OCI-LY7 (cell line): ENCODE measurements at regions not wholly inside any gene's neighbourhood (a gene's known extent, or its start where the extent isn't known, plus 50 kb on each side); places are given as distances from the start of the nearest gene placed in this dataset.

Experiments
- EZH2phosphoT487 ChIP-seq: fragments of 200-600 bp; sonication (generic); IDR thresholded peaks from 2 replicates; pipeline ENCODE4 v1.6.1; 2018; ENCODE audit warnings: low read depth, borderline replicate concordance, mild to moderate bottlenecking, mixed run types, antibody characterized with exemption, low read length, moderate library complexity, mixed read lengths
- TF ChIP-seq, protein P1 (sequence below): fragments of 200-600 bp; sonication (generic); conservative IDR thresholded peaks from 2 replicates; pipeline ENCODE4 v1.5.1; 2014; ENCODE audit warnings: mild to moderate bottlenecking, antibody characterized with exemption, low read length, moderate library complexity, mixed read lengths

DNA sequence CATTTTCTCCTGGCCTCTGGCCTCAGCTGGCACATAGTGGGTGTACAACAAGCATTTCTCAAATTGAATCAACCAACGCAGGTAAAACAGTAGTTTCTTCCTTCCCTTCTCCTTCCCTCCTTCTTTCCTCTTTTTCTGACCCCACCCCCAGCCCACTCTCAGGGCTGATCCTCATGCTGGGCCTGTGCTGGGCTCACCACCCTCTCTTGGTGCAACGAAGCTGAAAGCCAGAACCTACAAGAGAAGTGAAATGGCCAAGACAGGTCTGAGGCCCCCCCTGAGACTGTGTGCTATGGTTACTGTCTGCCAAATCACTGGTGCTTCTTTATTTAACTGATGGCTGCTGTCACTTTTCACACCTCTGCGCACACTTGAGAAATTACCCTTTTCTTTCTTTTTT is 53.0 kb upstream of the BOD1 start:
- TF ChIP-seq, protein P1, sequence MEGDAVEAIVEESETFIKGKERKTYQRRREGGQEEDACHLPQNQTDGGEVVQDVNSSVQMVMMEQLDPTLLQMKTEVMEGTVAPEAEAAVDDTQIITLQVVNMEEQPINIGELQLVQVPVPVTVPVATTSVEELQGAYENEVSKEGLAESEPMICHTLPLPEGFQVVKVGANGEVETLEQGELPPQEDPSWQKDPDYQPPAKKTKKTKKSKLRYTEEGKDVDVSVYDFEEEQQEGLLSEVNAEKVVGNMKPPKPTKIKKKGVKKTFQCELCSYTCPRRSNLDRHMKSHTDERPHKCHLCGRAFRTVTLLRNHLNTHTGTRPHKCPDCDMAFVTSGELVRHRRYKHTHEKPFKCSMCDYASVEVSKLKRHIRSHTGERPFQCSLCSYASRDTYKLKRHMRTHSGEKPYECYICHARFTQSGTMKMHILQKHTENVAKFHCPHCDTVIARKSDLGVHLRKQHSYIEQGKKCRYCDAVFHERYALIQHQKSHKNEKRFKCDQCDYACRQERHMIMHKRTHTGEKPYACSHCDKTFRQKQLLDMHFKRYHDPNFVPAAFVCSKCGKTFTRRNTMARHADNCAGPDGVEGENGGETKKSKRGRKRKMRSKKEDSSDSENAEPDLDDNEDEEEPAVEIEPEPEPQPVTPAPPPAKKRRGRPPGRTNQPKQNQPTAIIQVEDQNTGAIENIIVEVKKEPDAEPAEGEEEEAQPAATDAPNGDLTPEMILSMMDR, result no peak
- TF ChIP-seq EZH2phosphoT487, result no peak
